SU-DHL-6 (cell line): ENCODE measurements at regions not wholly inside any gene's neighbourhood (a gene's known extent, or its start where the extent isn't known, plus 50 kb on each side); places are given as distances from the start of the nearest gene placed in this dataset.

Source experiments
- H2AFZ ChIP-seq: fragments of 200-600 bp; sonication (generic); 2 replicates; pipeline ENCODE4 v1.6.1; 2014; ENCODE audit warnings: low read depth, mild to moderate bottlenecking, moderate library complexity, mixed read lengths, antibody characterized with exemption, low read length; ENCODE audit not compliant: severe bottlenecking
- H3F3A ChIP-seq: fragments of 200-600 bp; shearing (Covaris generic); 2 replicates; pipeline ENCODE4 v1.6.0; 2016; ENCODE audit warnings: antibody characterized with exemption, mild to moderate bottlenecking; ENCODE audit not compliant: insufficient read depth
- H3K27ac ChIP-seq: fragments of 200-600 bp; sonication (generic); 2 replicates; pipeline ENCODE4 v1.5.1; 2016; ENCODE audit warnings: low read depth, mild to moderate bottlenecking, low read length, moderate library complexity, mixed read lengths
- H3K27me3 ChIP-seq: fragments of 200-600 bp; sonication (generic), shearing (Covaris generic); 2 replicates; pipeline ENCODE4 v1.6.0; 2014; ENCODE audit warnings: mild to moderate bottlenecking, low read length
- H3K36me3 ChIP-seq: fragments of 200-600 bp; sonication (generic); 2 replicates; pipeline ENCODE4 v1.6.1; 2014; ENCODE audit warnings: mild to moderate bottlenecking, low read length, mixed read lengths
- H3K4me2 ChIP-seq: fragments of 300-600, 200-600 bp; shearing (Covaris generic), sonication (generic); 2 replicates; pipeline ENCODE4 v1.6.0; 2014; ENCODE audit warnings: low read length, low read depth, mild to moderate bottlenecking; ENCODE audit not compliant: poor library complexity, severe bottlenecking
- H3K4me3 ChIP-seq: fragments of 200-600 bp; sonication (generic); 2 replicates; pipeline ENCODE4 v1.5.1; 2014; ENCODE audit warnings: antibody characterized with exemption, low read length, mild to moderate bottlenecking, mixed read lengths; ENCODE audit not compliant: insufficient read depth, poor library complexity, severe bottlenecking
- H3K79me2 ChIP-seq: fragments of 200-600 bp; sonication (generic); 2 replicates; pipeline ENCODE4 v1.6.1; 2014; ENCODE audit warnings: mild to moderate bottlenecking, low read length, moderate library complexity; ENCODE audit not compliant: insufficient read depth
- H3K9ac ChIP-seq: fragments of 200-600 bp; sonication (generic); 2 replicates; pipeline ENCODE4 v1.7.0; 2014; ENCODE audit warnings: mild to moderate bottlenecking, low read length
- H3K9me2 ChIP-seq: fragments of 200-600 bp; sonication (generic); replicated peaks from 2 replicates; pipeline ENCODE4 v1.6.1; 2014; ENCODE audit warnings: low read length; ENCODE audit not compliant: insufficient read depth
- H3K9me3 ChIP-seq: fragments of 200-600 bp; sonication (generic); 2 replicates; pipeline ENCODE4 v1.6.1; 2014; ENCODE audit warnings: low read length, mixed read lengths; ENCODE audit not compliant: insufficient read depth
- H4K20me1 ChIP-seq: fragments of 200-600 bp; sonication (generic); 2 replicates; pipeline ENCODE4 v1.6.1; 2014; ENCODE audit warnings: low read depth, mild to moderate bottlenecking, antibody characterized with exemption, low read length, moderate library complexity, mixed read lengths
- CTCF ChIP-seq: fragments of 200-600 bp; sonication (generic); IDR thresholded peaks from one replicate; pipeline ENCODE4 v1.5.1; 2017; ENCODE audit warnings: antibody characterized with exemption, mild to moderate bottlenecking, low read length, moderate library complexity; ENCODE audit not compliant: insufficient read depth, poor library complexity, severe bottlenecking
- EZH2phosphoT487 ChIP-seq: fragments of 200-600 bp; sonication (generic), shearing (Covaris generic); conservative IDR thresholded peaks from 2 replicates; pipeline ENCODE4 v1.6.1; 2018; ENCODE audit warnings: mild to moderate bottlenecking, antibody characterized with exemption, low read length, moderate library complexity, mixed read lengths

DNA sequence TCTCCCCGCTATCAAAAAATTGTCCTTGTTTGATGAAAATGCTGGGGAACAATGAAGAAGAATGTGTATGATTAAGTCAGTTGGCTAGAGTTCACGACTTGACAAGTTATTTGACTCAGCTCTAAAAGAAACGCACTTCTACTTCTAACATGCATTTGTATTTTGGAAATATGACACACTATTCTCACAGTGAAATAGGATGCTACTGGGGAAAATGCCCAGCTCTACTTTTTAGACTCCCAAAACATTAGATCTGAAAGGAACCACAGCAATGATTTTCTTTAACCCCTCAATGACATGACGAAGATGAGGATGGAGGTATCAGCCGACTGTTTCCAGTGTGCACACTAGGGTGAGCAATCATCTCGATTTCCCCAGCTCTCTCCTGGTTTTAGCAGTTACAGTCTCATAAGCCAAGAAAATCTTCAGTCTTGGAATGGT is 83.6 kb upstream of the PCSK1 start:
- no peaks in the 10 kb centered on the region for H3K27me3 ChIP-seq
- no peak overlapping the region for H3K9ac ChIP-seq
- no peaks in the 10 kb centered on the region for H3F3A ChIP-seq
- H3K9me3 ChIP-seq: no peaks in the 10 kb centered on the region
- no peak overlapping the region for H3K27ac ChIP-seq
- no peak overlapping the region for H2AFZ ChIP-seq
- no peaks in the 10 kb centered on the region for H3K79me2 ChIP-seq
- TF ChIP-seq CTCF (no peak), EZH2phosphoT487 (no peak)
- H3K9me2 ChIP-seq: no peaks in the 10 kb centered on the region
- no peak overlapping the region for H3K4me2 ChIP-seq
- H3K36me3 ChIP-seq: no peaks in the 10 kb centered on the region
- H4K20me1 ChIP-seq: no peaks in the 10 kb centered on the region
- H3K4me3 ChIP-seq: no peak overlapping the region

- TF ChIP-seq EZH2phosphoT487: no peak
- no peak for TF ChIP-seq CTCF
- Histone ChIP-seq H3K27ac (no peak overlapping the region), H3K9me3 (no peaks in the 10 kb centered on the region), H3K36me3 (no peaks in the 10 kb centered on the region), H3K79me2 (no peaks in the 10 kb centered on the region), H3F3A (no peaks in the 10 kb centered on the region), H3K4me3 (no peak overlapping the region), H2AFZ (no peak overlapping the region), H4K20me1 (no peaks in the 10 kb centered on the region), H3K9ac (no peak overlapping the region), H3K9me2 (no peaks in the 10 kb centered on the region), H3K27me3 (no peaks in the 10 kb centered on the region), H3K4me2 (no peak overlapping the region)
Measured at GRCh38 chr5:96517295-96517694, 84.2 kb upstream of the PCSK1 start.

DNA sequence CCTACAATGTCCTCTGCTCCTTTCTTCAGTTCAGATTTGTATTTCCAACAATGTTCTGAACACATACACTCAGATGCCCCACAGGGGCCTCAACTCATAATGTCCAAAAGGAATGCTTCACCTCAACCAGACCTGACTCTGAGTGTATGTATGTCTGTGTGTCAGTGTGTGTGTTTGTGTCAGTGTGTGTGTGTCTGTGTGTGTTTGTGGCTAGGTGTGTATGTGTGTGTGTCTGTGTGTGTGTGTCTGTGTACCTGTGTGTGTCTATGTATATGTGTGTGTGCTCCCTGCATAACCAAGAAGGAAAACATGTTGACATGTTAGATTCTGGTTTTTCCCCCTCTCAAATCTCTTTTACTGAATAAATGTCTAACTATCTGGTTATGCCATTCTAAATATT is 87.3 kb upstream of the PCSK1 start:
- H3K4me3 ChIP-seq: no peak overlapping the region
- no peaks in the 10 kb centered on the region for H3K36me3 ChIP-seq
- no peak overlapping the region for H3K4me2 ChIP-seq
- H4K20me1 ChIP-seq: no peaks in the 10 kb centered on the region
- H3K9me2 ChIP-seq: no peaks in the 10 kb centered on the region
- H3K79me2 ChIP-seq: no peaks in the 10 kb centered on the region
- no peak overlapping the region for H3K27ac ChIP-seq
- no peak overlapping the region for H3K9ac ChIP-seq
- H3K9me3 ChIP-seq: no peaks in the 10 kb centered on the region
- no peak for TF ChIP-seq CTCF
- TF ChIP-seq EZH2phosphoT487: no peak
- no peaks in the 10 kb centered on the region for H3F3A ChIP-seq
- H2AFZ ChIP-seq: no peak overlapping the region
- no peaks in the 10 kb centered on the region for H3K27me3 ChIP-seq
